GM18505 (cell line): ENCODE measurements at regions not wholly inside any gene's neighbourhood (a gene's known extent, or its start where the extent isn't known, plus 50 kb on each side); places are given as distances from the start of the nearest gene placed in this dataset.

ENCODE experiments used
- ATAC-seq: cut with Tn5 transposase; IDR thresholded peaks from one replicate; pipeline ENCODE4 v1.9.1; 2021; ENCODE audit not compliant: unreplicated experiment
- POLR2A ChIP-seq: IDR thresholded peaks from 4 replicates; pipeline ENCODE4 v1.6.1; 2011; ENCODE audit warnings: borderline replicate concordance; ENCODE audit not compliant: insufficient read depth, insufficient read length; ENCODE audit errors: extremely low read depth

DNA sequence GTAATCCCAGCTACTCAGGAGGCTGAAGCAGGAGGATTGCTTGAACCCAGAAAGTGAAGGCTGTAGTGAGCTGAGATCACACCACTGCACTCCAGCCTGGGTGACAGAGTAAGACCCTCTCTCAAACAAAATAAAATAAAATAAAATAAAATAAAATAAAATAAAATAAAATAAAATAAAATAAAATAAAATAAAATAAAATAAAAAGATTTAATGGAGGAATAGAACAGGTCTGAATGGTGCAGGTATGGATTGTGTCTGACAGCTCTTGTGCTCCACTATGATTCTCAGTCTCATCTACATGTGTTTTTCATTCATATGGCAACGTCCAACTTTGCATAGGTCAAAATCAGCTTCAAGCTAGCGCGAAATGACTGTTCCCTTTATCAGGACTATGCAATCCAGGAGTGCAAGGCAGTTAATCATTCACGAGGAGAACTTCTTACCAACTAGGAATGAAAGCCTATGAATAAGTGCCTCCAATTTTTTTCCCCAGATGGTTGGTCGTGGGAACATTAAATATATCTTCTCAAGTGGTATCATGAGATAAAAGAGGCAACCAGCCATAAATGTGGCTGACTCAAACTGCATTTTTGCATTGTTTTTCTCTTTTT lies 1392.3 kb upstream of the CDH9 start:
- TF ChIP-seq POLR2A = no peak
- ATAC-seq = no peak

DNA sequence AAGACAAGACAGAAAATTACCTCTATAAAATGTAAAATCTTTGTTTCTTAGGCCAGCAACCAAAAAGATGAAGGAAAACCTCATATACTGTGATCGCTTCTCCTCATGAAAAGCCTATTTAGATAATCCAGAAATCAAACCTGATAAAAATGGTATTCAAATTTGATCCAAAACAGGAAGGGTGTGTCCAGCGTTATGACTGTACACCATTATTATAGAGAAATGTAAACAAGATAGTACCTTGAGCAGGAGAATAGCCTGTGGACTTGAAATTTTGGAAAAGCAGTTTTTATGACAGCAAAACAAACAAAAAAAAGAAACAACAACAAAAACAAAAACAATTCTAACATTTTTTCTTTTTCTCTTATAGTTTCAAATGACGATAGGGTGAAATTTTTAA lies 1382.8 kb upstream of the CDH9 start:
- TF ChIP-seq POLR2A = no peak
- ATAC-seq = no peak

DNA sequence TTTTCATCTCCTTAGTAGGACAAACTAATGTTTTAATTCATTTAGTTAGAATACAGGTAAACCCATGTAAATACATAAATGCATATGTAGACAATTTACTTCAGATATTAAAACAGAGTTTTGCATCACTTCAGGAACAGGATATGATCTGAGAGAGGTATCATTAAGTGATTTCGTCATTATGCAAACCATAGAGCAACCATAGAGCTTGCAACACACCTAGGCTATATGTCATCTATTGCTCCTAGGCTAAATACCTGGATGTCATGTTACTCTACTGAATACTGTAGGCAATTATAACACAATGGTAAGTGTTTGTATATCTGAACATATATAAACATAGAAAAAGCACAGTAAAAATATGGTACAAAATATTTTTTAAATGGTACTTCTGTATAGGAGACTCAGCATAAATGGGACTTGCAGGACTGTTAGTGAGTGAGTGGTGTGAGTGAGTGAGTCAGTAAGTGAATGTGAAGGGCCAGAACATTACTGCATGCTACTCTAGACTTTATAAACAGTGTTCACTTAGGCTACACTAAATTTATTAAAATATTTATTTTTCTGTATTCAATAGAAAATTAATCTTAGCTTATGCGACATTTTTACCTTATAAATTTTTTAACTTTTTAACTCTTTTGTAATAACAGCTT lies 1377.5 kb upstream of the CDH9 start:
- ATAC-seq = no peak

DNA sequence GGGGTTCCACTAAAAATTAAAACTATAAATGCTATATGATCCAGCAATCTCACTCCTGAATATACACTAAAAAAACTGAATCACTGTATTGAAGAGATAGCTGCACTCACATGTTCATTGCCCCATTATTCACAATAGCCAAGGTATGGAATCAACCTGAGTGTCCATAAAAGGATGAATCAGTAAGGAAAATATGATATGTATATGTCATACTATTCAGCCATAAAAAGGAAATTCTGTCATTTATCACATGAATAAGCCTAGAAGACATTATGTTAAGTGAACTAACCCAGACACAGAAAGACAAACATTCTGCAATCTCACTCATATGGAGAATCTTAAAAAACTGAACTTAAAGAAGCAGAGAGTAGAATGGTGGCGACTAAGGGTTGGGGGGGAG lies 1376.2 kb upstream of the CDH9 start:
- no peak for TF ChIP-seq POLR2A

More for the DNA sequence above, 1377.5 kb upstream of the CDH9 start:
- TF ChIP-seq POLR2A = no peak

DNA sequence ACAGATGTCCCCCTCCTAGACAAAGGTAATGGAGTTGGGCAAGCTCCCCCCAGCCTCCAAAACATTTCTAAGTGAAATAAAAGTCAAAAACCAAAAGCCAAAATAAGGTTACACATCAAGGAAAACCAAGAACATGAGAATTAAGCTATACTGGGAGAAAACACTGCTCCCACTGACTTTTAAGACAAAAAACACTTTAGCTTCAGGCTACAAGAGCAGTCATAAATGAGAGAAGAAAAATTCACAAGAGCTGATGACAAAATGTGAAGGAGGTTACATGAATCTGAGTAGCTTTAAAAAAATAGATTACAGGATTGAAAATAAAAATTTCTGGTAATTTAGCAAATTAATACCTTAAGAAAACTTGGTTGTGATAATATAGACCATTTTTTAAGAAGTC lies 1370.3 kb upstream of the CDH9 start:
- no peak for ATAC-seq
- TF ChIP-seq POLR2A = no peak

More for the DNA sequence above, 1376.2 kb upstream of the CDH9 start:
- no peak for ATAC-seq

DNA sequence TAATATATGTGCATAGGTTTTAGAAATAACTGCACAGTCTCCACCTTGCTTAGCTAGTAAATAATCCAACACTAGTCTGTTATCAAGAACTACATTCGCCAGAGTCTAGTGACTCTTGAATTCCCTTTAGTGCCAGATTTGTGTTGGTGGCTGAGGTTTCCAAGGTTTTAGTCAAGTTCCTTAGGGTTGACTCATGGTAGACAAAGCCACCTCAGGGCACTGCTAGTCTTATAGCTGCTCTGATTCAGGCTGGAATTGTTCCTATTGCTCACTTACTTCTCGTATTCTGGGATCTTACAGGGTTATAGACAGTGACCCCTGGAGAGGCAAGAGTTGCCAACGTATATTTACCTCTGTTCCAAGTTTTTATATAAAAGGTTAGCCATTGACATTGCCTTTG lies 1369.8 kb upstream of the CDH9 start:
- ATAC-seq = no peak
- TF ChIP-seq POLR2A = no peak

DNA sequence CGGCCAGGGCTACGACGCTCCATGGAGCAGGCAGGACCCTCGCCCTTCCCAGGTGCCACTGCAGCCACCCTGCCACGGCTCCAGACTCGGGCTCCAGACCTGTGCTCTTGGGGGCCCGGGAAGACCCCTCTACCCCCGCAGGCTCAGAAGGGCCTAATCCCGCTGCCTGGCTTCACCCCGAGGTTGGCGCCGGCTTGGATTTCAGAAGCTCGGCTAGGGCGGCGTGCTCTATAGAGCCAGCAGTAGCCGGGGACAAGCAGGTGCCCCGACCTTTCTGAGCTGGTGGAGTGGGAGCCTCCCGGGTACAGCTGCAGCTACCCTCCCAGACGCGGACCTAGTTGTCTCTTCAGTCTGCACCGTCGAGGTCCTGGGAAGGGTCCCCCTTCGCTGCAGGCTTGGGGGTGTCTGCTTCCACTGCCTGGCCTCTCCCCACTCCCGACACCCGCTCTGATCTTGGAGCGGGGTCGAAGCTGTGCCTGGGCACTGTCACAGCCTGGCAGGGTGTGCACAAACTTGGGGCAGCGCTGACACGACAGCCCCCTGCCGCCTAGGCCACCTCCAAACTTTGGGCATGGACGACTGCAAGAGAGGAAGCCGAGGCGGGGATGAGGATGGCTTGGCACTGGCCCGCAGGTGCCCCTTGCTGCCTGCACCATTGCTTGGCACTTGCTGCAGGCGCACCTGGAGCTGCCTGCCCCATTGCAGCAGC lies 1366.1 kb upstream of the CDH9 start:
- no peak for ATAC-seq
- no peak for TF ChIP-seq POLR2A

DNA sequence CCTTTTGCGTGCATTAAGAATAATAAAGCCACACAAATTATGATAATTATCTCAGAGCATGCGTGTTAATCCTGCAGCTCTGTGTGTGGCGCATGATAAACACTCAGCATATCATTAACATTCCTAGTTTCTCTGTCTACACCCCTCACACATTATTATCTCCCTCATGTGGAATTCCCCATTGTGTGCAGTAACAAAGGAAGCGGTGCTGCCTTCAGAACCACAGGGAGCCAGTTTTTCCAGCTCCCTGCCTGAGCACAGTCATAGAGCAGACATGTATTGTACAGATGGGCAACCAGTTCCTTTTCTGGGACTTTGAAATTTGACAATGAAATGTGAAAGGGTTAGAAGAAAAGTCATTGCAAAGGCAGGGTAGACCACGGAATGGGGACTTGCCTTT lies 1365.5 kb upstream of the CDH9 start:
- TF ChIP-seq POLR2A = no peak
- ATAC-seq = no peak

DNA sequence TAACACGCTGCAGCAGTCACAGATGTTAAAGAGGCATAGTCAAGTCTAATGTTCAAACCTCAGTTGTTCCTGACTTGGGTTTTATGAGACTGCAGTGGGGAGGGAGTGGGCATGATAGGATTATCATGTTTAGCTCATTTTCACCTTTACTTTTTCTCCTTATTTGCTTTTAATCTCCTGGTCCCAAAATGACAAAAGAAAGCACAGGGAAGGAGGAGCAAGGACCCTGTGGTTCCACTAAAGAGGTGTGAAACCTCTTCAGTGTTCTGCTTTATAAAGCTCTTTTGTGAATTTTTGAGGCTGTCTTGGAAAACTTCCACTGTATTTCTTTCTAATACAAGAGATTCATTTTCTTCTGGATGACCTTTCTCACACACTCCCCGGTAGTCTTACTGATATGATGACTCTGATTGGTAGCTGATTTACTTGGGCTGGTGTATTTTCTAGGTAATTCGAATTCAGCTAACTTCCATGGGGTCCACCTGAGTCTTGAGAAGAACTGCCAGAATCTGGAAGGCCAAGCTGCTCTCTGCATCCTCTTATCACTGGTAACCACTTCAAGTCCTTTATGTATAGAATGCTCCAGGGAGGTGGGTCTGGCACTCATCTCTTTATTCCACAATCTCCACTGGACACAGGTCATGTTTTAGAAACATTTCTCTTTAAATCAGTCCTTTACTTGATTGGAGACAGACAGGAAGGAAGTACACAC lies 1364.4 kb upstream of the CDH9 start:
- ATAC-seq = no peak
- TF ChIP-seq POLR2A = no peak

DNA sequence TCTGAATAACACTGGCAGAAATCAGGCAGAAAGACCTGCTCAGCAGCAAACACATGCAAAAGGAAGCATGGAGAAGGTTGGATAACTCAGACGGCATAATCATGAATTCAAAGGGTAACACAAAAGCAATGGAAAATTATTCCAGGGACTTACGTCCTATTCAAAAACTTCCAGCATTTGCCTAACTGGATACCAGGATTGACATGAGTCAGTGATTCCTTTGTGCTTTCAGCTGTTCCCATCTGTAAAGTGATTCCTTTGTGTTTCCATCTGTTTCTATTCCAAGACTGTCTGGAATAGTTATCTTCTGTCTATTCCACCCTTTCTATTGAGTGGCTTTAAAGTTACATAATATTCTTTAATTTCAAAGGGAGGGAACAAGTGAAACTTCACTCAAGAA lies 1361.7 kb upstream of the CDH9 start:
- ATAC-seq = no peak
- no peak for TF ChIP-seq POLR2A

DNA sequence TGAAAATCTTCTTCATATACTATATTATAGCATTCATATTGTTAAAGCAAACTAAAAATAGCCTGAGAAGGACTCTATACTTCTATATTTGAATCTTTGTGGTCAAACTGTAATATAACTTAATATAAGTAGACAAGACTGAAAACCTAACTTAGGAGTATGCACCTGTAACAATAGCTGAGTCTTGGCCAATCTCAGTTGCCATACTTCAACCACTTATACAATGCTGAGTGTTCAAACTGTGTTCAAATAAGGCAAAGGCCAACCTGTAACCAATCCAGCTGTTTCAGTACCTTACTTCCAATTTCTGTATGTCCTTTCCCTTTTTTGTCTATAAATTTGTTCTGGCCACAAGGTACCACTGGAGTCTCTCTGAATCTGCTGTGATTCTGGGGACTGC lies 1360.8 kb upstream of the CDH9 start:
- TF ChIP-seq POLR2A = no peak
- ATAC-seq = no peak

DNA sequence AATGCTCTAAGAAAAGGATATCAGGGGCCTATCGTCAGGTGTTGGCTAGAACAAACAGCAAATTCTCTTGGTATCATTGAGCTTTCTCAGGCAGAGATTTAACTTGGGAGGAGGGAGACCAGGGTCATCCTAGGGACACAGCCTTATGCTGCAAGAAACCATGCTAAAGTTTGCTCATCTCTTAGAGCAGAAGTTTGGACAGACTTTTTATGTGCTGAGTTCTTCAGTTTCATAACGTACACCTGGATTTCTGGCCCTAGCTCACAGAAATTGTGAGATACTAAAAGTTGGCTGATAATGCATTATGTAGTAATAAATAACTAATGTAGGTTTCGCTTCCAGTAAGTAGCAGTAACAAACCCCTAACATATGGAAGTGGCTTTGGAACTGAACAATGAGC lies 1359.8 kb upstream of the CDH9 start:
- ATAC-seq = no peak
- no peak for TF ChIP-seq POLR2A

DNA sequence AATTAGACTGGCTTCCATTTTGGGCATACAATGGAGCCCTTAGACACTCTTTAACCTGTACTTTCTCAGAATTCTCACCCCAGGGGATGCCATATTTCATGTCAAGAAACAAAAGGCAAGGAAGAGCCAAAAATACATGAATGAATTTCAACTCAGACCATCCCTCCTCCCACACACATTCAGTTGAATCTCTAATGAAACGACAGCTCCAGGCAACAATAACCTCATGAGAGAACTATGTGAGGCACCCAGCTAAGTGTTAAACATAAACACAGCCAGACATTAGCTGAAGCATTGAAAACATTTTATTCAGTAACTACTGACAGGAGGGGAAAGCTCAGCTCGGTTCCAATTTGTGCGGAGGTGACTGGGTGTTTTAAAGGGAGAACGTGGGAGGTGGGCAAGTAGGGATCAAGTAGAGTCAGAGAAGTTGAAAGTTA lies 1359.1 kb upstream of the CDH9 start:
- ATAC-seq = no peak
- TF ChIP-seq POLR2A = no peak
